CD14-positive monocyte (primary cell): ENCODE measurements at regions not wholly inside any gene's neighbourhood (a gene's known extent, or its start where the extent isn't known, plus 50 kb on each side); places are given as distances from the start of the nearest gene placed in this dataset.

ENCODE experiments used
- DNase-seq, 3 donors: peaks; one replicate each; pipeline ENCODE4 v3.0.0-alpha.2; 2011 to 2022
- H2AFZ ChIP-seq: 2 replicates; pipeline ENCODE4 v1.6.0; 2012; ENCODE audit warnings: mild to moderate bottlenecking, low read depth, low read length, inconsistent platforms; ENCODE audit not compliant: insufficient read depth, poor library complexity, severe bottlenecking
- H3K27ac ChIP-seq, 2 donors: 1 replicate in 1 of 2; 2 replicates in 1 of 2; pipeline ENCODE4 v1.5.1; 2012 to 2013; ENCODE audit warnings: low read length in 2 of 2, control low read depth in 1 of 2, inconsistent platforms in 1 of 2, low read depth in 1 of 2, mild to moderate bottlenecking in 1 of 2
- H3K27me3 ChIP-seq, 2 donors: one replicate each; pipeline versions ENCODE4 v1.6.0 to v1.6.1; 2011 to 2013; ENCODE audit warnings: low read length in 2 of 2; ENCODE audit not compliant: control insufficient read depth in 2 of 2, insufficient read depth in 2 of 2
- H3K36me3 ChIP-seq, 2 donors: replicated peaks in 1 of 2; 1 replicate in 1 of 2; 2 replicates in 1 of 2; pipeline versions ENCODE4 v1.5.1 to v1.6.1; 2012 to 2013; ENCODE audit warnings: low read length in 2 of 2, control low read depth in 1 of 2, inconsistent platforms in 1 of 2, mild to moderate bottlenecking in 1 of 2; ENCODE audit not compliant: insufficient read depth in 2 of 2, control insufficient read depth in 1 of 2
- H3K4me1 ChIP-seq, 2 donors: 1 replicate in 1 of 2; 2 replicates in 1 of 2; pipeline versions ENCODE4 v1.5.1 to v1.6.1; 2012 to 2013; ENCODE audit warnings: low read length in 2 of 2, control low read depth in 1 of 2, inconsistent platforms in 1 of 2, mild to moderate bottlenecking in 1 of 2, moderate library complexity in 1 of 2; ENCODE audit not compliant: insufficient read depth in 2 of 2, control insufficient read depth in 1 of 2
- H3K4me2 ChIP-seq: replicated peaks from 2 replicates; pipeline ENCODE3; 2012; ENCODE audit warnings: low read length, moderate library complexity, mild to moderate bottlenecking; ENCODE audit not compliant: poor library complexity, severe bottlenecking; ENCODE audit errors: extremely low read depth
- H3K4me3 ChIP-seq, 3 experiments: fragments of 200-600 bp in 1 of 3; sonication (generic) in 1 of 3; replicated peaks in 1 of 3; 1 replicate in 2 of 3; 2 replicates in 1 of 3; pipeline ENCODE4 v1.5.1; 2011 to 2013; ENCODE audit warnings: low read length in 3 of 3, mild to moderate bottlenecking in 3 of 3, control low read depth in 2 of 3, low read depth in 2 of 3, inconsistent platforms in 1 of 3, moderate library complexity in 1 of 3
- H3K79me2 ChIP-seq: 2 replicates; pipeline ENCODE4 v1.6.0; 2012; ENCODE audit warnings: mild to moderate bottlenecking, control low read depth, inconsistent platforms, low read length, moderate library complexity; ENCODE audit not compliant: insufficient read depth
- H3K9ac ChIP-seq: 2 replicates; pipeline ENCODE4 v1.6.0; 2017; ENCODE audit warnings: low read length, mild to moderate bottlenecking; ENCODE audit not compliant: insufficient read depth, poor library complexity, severe bottlenecking
- H3K9me3 ChIP-seq, 2 donors: replicated peaks in 1 of 2; 1 replicate in 1 of 2; 2 replicates in 1 of 2; pipeline versions ENCODE4 v1.5.1 to v1.6.1; 2012 to 2013; ENCODE audit warnings: low read length in 2 of 2, control low read depth in 1 of 2; ENCODE audit not compliant: control insufficient read depth in 1 of 2, insufficient read depth in 1 of 2
- H4K20me1 ChIP-seq: 2 replicates; pipeline ENCODE4 v1.6.0; 2012; ENCODE audit warnings: mild to moderate bottlenecking, low read length, control low read depth, moderate library complexity; ENCODE audit not compliant: insufficient read depth
- H3K27ac Mint-ChIP-seq, 7 donors: one replicate each; pipeline ENCODE4 v1.8.0; 2020; ENCODE audit warnings: mild to moderate bottlenecking in 7 of 7, mixed read lengths in 7 of 7, moderate library complexity in 6 of 7, inconsistent platforms in 2 of 7
- H3K27me3 Mint-ChIP-seq, 3 donors: one replicate each; pipeline ENCODE4 v1.8.0; 2021 to 2022; ENCODE audit warnings: low read depth in 3 of 3, mild to moderate bottlenecking in 3 of 3, mixed read lengths in 3 of 3, moderate library complexity in 3 of 3, inconsistent platforms in 1 of 3
- H3K36me3 Mint-ChIP-seq, 2 donors: one replicate each; pipeline ENCODE4 v1.8.0; 2020; ENCODE audit warnings: mixed read lengths in 2 of 2, inconsistent platforms in 1 of 2, mild to moderate bottlenecking in 1 of 2
- H3K4me1 Mint-ChIP-seq: one replicate; pipeline ENCODE4 v1.8.0; 2020; ENCODE audit warnings: mild to moderate bottlenecking, mixed read lengths
- H3K4me3 Mint-ChIP-seq, 2 donors: one replicate each; pipeline ENCODE4 v1.8.0; 2020; ENCODE audit warnings: mild to moderate bottlenecking in 2 of 2, mixed read lengths in 2 of 2, moderate library complexity in 1 of 2
- H3K9me3 Mint-ChIP-seq, 7 donors: one replicate each; pipeline ENCODE4 v1.8.0; 2020 to 2022; ENCODE audit warnings: mixed read lengths in 7 of 7, mild to moderate bottlenecking in 6 of 7, moderate library complexity in 6 of 7, inconsistent platforms in 2 of 7
- WGBS: methylation state at CpG from one replicate; pipeline ENCODE4 v1.1.5; 2013; ENCODE audit warnings: missing lambda C conversion rate; ENCODE audit not compliant: insufficient coverage; 5-methylcytosine and 5-hydroxymethylcytosine counted together
- intact Hi-C, 2 donors: fragments of 100-400 bp; cut with micrococcal nuclease; formaldehyde crosslinking; loops; one replicate each; pipeline versions ENCODE4 v1.15.0 to v1.15.1; 2023
- TF ChIP-seq, protein P1 (sequence below): fragments of 200-600 bp; IDR thresholded peaks from one replicate; pipeline ENCODE4 v1.8.0; 2022; ENCODE audit warnings: antibody characterized with exemption, mild to moderate bottlenecking

DNA sequence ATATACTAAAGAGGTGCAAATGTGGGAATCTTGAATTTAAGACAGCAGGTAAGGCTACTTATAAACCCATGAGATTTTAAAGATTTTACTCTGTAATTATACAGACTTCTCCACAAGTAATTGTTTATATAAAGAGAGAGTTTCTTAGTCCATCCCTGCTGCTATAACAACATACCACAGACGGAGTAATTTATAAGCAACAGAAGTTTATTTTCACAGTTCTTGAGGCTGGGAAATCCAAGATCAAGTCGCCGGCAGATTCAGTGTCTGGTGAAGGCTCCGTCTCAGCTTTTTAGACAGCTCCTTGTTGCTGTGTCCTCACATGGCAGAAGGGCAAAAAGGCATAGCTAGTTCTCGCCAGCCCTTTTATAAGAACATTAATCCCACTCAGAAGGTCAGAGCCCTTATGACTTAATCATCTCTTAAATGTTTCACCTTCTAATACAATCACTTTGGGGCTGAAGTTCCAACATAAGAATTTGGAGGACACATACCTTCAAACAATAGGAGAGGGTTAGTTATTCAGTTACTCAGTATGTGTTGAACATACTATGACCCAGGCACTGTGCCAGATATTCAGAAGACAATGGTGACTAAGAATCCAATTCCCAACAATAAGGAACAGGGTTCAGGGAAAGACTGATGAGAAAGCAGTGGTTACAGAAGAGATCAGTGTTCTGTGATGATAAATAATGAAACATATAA lies 466.0 kb downstream of the RIT2 start:
- no peaks in the 10 kb centered on the region for H3K36me3 Mint-ChIP-seq
- no peak overlapping the region for H3K4me3 ChIP-seq
- no peaks in the 10 kb centered on the region for H3K36me3 ChIP-seq
- DNase-seq = no peak
- H3K4me3 Mint-ChIP-seq = no peak overlapping the region
- H3K27me3 Mint-ChIP-seq = peaks cover 0 to 5% (median 2%) of the 10 kb centered on the region in 3 donors
- peaks cover 0 to under 1% of the 10 kb centered on the region in 2 donors for H3K4me1 ChIP-seq
- no peak overlapping the region for H3K9ac ChIP-seq
- no peaks in the 10 kb centered on the region for H3K9me3 ChIP-seq
- peaks cover 0 to 14% (median 3%) of the 10 kb centered on the region in 7 donors for H3K9me3 Mint-ChIP-seq
- H3K27me3 ChIP-seq = no peaks in the 10 kb centered on the region
- no peak overlapping the region for H3K4me2 ChIP-seq
- H3K27ac Mint-ChIP-seq = no peak overlapping the region
- TF ChIP-seq, protein P1, sequence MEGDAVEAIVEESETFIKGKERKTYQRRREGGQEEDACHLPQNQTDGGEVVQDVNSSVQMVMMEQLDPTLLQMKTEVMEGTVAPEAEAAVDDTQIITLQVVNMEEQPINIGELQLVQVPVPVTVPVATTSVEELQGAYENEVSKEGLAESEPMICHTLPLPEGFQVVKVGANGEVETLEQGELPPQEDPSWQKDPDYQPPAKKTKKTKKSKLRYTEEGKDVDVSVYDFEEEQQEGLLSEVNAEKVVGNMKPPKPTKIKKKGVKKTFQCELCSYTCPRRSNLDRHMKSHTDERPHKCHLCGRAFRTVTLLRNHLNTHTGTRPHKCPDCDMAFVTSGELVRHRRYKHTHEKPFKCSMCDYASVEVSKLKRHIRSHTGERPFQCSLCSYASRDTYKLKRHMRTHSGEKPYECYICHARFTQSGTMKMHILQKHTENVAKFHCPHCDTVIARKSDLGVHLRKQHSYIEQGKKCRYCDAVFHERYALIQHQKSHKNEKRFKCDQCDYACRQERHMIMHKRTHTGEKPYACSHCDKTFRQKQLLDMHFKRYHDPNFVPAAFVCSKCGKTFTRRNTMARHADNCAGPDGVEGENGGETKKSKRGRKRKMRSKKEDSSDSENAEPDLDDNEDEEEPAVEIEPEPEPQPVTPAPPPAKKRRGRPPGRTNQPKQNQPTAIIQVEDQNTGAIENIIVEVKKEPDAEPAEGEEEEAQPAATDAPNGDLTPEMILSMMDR = no peak
- peaks cover 6% of the 10 kb centered on the region for H3K4me1 Mint-ChIP-seq
- H3K79me2 ChIP-seq = no peaks in the 10 kb centered on the region
- H3K27ac ChIP-seq = no peak overlapping the region
- intact Hi-C loops = no loop called here
- WGBS = 96% methylated on average over 3 of the region's 5 CpGs
- H4K20me1 ChIP-seq = no peaks in the 10 kb centered on the region
- no peak overlapping the region for H2AFZ ChIP-seq

DNA sequence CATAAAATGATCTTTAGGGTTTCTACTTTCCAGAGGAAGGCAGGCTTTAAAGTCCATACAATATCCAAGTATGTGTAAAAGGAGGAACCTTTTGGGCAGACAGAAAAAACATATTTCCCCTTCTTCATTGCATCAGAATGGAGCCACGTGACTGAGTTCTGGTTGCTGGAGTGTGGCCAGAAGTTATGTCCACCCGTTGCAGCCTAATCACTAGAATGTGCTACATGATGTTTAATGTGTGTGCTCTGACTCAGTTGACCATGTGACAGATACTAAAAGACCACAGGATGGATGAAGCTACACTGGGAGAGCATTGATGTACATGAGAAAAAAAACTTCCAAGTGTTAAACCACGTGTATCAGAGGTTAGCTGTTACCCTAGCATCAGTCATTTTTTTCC lies 460.9 kb downstream of the RIT2 start:
- Mint-ChIP-seq H3K9me3 (peaks cover 0 to 11% (median 3%) of the 10 kb centered on the region in 7 donors), H3K4me3 (no peak overlapping the region), H3K27me3 (peaks cover 0 to 5% (median 0%) of the 10 kb centered on the region in 3 donors), H3K4me1 (peaks cover 10% of the 10 kb centered on the region), H3K27ac (no peak overlapping the region), H3K36me3 (no peaks in the 10 kb centered on the region)
- Histone ChIP-seq H3K9me3 (no peaks in the 10 kb centered on the region), H3K27ac (no peak overlapping the region), H3K27me3 (no peaks in the 10 kb centered on the region), H3K9ac (no peak overlapping the region), H2AFZ (no peak overlapping the region), H3K4me1 (peaks cover 0 to 5% of the 10 kb centered on the region in 2 donors), H3K4me3 (no peak overlapping the region), H3K36me3 (no peaks in the 10 kb centered on the region), H3K4me2 (no peak overlapping the region), H4K20me1 (no peaks in the 10 kb centered on the region), H3K79me2 (no peaks in the 10 kb centered on the region)
- peak; percentile 1 to 64 (median 20) for DNase-seq
- TF ChIP-seq, protein P1 = no peak
- WGBS = 40% methylated on average over 1 of the region's 3 CpGs
- intact Hi-C loops = no loop called here
